Left kidney (tissue), 1 donor: ENCODE measurements at regions not wholly inside any gene's neighbourhood (a gene's known extent, or its start where the extent isn't known, plus 50 kb on each side); places are given as distances from the start of the nearest gene placed in this dataset.
"Not testable (repeated sequence)": the region's sequence is repeated elsewhere in the genome, so short reads cannot be mapped to it uniquely, and the experiment has no call there.

Experiments
- DNase-seq: peaks from one replicate; pipeline ENCODE4 v3.0.0-alpha.2; 2013

- DNase-seq = no peak
Observed at GRCh38 chr6:157727629-157728182, 95.3 kb upstream of the SNX9 start.

- no peak for DNase-seq
Observed at GRCh38 chr6:157728183-157728881, 94.7 kb upstream of the SNX9 start.

GRCh38 chr6:157731221-157731620, 91.8 kb upstream of the SNX9 start:
- no peak for DNase-seq

- DNase-seq = no peak
Observed at GRCh38 chr6:157732007-157732406, 91.0 kb upstream of the SNX9 start.

GRCh38 chr6:157732416-157733161, 90.5 kb upstream of the SNX9 start:
- DNase-seq = no peak

GRCh38 chr6:157736555-157736954, 86.5 kb upstream of the SNX9 start:
- DNase-seq = not testable (repeated sequence)

GRCh38 chr6:157741321-157741947, 81.6 kb upstream of the SNX9 start:
- DNase-seq = no peak

- no peak for DNase-seq
Observed at GRCh38 chr6:157741948-157742556, 81.0 kb upstream of the SNX9 start.

GRCh38 chr6:157744102-157744601, 78.9 kb upstream of the SNX9 start:
- no peak for DNase-seq

GRCh38 chr6:157746897-157747296, 76.1 kb upstream of the SNX9 start:
- DNase-seq = no peak

- no peak for DNase-seq
Observed at GRCh38 chr6:157747370-157747769, 75.7 kb upstream of the SNX9 start.

- no peak for DNase-seq
Observed at GRCh38 chr6:157748839-157749571, 74.0 kb upstream of the SNX9 start.

GRCh38 chr6:157750973-157751372, 72.1 kb upstream of the SNX9 start:
- not testable (repeated sequence) for DNase-seq

GRCh38 chr6:157751547-157752200, 71.4 kb upstream of the SNX9 start:
- no peak for DNase-seq

GRCh38 chr6:157752879-157753278, 70.2 kb upstream of the SNX9 start:
- not testable (repeated sequence) for DNase-seq

GRCh38 chr6:157753291-157753690, 69.8 kb upstream of the SNX9 start:
- DNase-seq = no peak

- DNase-seq = not testable (repeated sequence)
Observed at GRCh38 chr6:157753801-157754200, 69.2 kb upstream of the SNX9 start.

- DNase-seq = no peak
Observed at GRCh38 chr6:157754351-157754750, 68.7 kb upstream of the SNX9 start.

GRCh38 chr6:157755032-157755745, 67.9 kb upstream of the SNX9 start:
- DNase-seq = no peak

- DNase-seq = no peak
Observed at GRCh38 chr6:157755746-157756411, 67.2 kb upstream of the SNX9 start.
